Calu3 (cell line): ENCODE measurements at regions not wholly inside any gene's neighbourhood (a gene's known extent, or its start where the extent isn't known, plus 50 kb on each side); places are given as distances from the start of the nearest gene placed in this dataset.

Experiments used
- BruUV-seq: library from RNA; stranded (reverse); fragments of 400-500 nt; replicated peaks from 2 replicates; lab custom pipeline; 2021; lab: Mats Ljungman, UMichigan
- CTCF ChIA-PET: fragments of 300-600 bp; sonication (Branson Sonifier 250); formaldehyde crosslinking; loops from one replicate; lab custom pipeline; 2022; ENCODE audit warnings: antibody characterized with exemption; lab: Charles Lee
- DNase-seq: peaks from one replicate; pipeline ENCODE4 v3.0.0; 2022
- H3K27ac Mint-ChIP-seq: one replicate; pipeline ENCODE4 v1.8.0; 2022; ENCODE audit warnings: mixed read lengths; ENCODE audit not compliant: unreplicated experiment
- H3K27me3 Mint-ChIP-seq: one replicate; pipeline ENCODE4 v1.8.0; 2022; ENCODE audit warnings: mixed read lengths; ENCODE audit not compliant: unreplicated experiment
- H3K36me3 Mint-ChIP-seq: one replicate; pipeline ENCODE4 v1.8.0; 2022; ENCODE audit warnings: mild to moderate bottlenecking, moderate library complexity, mixed read lengths; ENCODE audit not compliant: insufficient read depth, unreplicated experiment
- H3K4me1 Mint-ChIP-seq: one replicate; pipeline ENCODE4 v1.8.0; 2022; ENCODE audit warnings: mild to moderate bottlenecking, low read depth, mixed read lengths; ENCODE audit not compliant: unreplicated experiment
- H3K4me3 Mint-ChIP-seq: one replicate; pipeline ENCODE4 v1.8.0; 2022; ENCODE audit warnings: mild to moderate bottlenecking, low read depth, moderate library complexity, mixed read lengths; ENCODE audit not compliant: unreplicated experiment
- H3K9me3 Mint-ChIP-seq: one replicate; pipeline ENCODE4 v1.8.0; 2022; ENCODE audit warnings: low read depth, mixed read lengths; ENCODE audit not compliant: unreplicated experiment
- CTCF ChIP-seq: fragments of 200-600 bp; IDR thresholded peaks from one replicate; pipeline ENCODE4 v1.8.0; 2022; ENCODE audit warnings: antibody characterized with exemption; ENCODE audit not compliant: unreplicated experiment
- intact Hi-C: fragments of 100-400 bp; cut with micrococcal nuclease; formaldehyde crosslinking; loops from one replicate; pipeline ENCODE4 v1.10.0; 2022; ENCODE audit not compliant: unreplicated experiment

DNA sequence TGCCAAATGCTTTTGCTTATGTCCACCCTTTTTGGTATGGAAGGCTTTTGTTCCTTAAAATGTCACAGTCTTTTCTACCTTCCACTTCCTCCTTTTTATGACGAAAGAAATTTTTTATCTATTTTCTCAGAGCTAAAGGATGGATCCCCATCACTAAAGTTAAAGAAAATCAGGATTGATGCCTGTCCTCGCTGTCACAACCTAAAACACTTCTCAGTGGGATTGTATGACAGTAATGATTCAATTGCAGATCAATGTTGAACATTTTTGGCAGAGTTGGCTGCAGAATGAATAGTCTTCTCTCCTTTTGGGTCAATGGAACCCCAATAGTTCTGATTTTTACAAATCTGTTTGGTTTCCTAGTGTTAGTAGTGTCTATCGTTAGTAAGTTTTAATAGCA, 549.8 kb upstream of the ROBO2 start:
- Mint-ChIP-seq H3K36me3 (no peaks in the 10 kb centered on the region), H3K27me3 (no peaks in the 10 kb centered on the region), H3K4me1 (no peaks in the 10 kb centered on the region), H3K4me3 (no peak overlapping the region), H3K27ac (no peak overlapping the region), H3K9me3 (peaks cover 5% of the 10 kb centered on the region)
- CTCF ChIA-PET: no interaction called here
- DNase-seq: no peak
- intact Hi-C loops: no loop called here
- no TSS peak for BruUV-seq
- TF ChIP-seq CTCF: no peak

DNA sequence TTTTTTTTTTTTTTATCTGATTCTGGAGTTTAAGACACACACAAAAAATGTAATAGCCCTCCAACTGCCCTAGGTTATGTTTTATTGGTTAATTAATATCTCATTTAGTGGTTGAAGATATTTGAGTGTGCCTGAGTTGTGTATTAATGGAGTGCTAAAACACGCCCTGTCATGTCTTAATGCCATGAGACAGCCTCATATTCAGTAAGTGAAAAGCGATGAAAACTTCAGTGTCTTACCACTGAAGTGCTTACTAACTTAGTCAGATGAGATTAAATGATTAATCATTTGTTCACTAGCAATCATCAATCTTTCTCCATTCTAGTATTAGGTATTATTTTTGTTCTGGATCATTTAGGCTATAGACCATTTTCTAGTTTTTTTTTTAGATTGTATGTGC, 544.7 kb upstream of the ROBO2 start:
- H3K4me1 Mint-ChIP-seq: no peaks in the 10 kb centered on the region
- DNase-seq: no peak
- H3K27ac Mint-ChIP-seq: no peak overlapping the region
- no peak overlapping the region for H3K4me3 Mint-ChIP-seq
- no TSS peak for BruUV-seq
- H3K9me3 Mint-ChIP-seq: peaks cover 2% of the 10 kb centered on the region
- intact Hi-C loops: no loop called here
- no peaks in the 10 kb centered on the region for H3K36me3 Mint-ChIP-seq
- H3K27me3 Mint-ChIP-seq: no peaks in the 10 kb centered on the region
- CTCF ChIA-PET: no interaction called here
- no peak for TF ChIP-seq CTCF

DNA sequence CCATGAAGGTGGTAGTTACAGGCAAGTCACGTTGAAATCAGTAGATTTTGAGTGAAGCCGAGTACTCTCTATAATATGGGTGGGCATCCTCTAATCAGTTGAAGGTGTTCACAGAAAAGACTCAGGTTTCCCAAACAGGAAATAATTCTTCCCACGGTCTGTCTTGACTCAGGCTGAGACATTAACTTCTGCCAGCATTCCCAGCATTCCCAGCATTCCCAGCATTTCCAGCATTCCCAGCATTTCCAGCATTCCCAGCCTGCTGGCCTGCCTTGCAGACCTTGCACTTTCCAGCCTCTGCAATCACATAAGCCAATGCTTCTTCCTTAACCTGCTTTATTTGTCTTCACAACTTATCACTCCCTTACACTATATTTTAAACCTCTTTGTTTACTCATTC, 542.3 kb upstream of the ROBO2 start:
- no peak for TF ChIP-seq CTCF
- no TSS peak for BruUV-seq
- no peak overlapping the region for H3K27ac Mint-ChIP-seq
- CTCF ChIA-PET: no interaction called here
- H3K4me1 Mint-ChIP-seq: no peaks in the 10 kb centered on the region
- peaks cover 2% of the 10 kb centered on the region for H3K9me3 Mint-ChIP-seq
- intact Hi-C loops: no loop called here
- H3K36me3 Mint-ChIP-seq: no peaks in the 10 kb centered on the region
- no peaks in the 10 kb centered on the region for H3K27me3 Mint-ChIP-seq
- H3K4me3 Mint-ChIP-seq: no peak overlapping the region
- DNase-seq: no peak

DNA sequence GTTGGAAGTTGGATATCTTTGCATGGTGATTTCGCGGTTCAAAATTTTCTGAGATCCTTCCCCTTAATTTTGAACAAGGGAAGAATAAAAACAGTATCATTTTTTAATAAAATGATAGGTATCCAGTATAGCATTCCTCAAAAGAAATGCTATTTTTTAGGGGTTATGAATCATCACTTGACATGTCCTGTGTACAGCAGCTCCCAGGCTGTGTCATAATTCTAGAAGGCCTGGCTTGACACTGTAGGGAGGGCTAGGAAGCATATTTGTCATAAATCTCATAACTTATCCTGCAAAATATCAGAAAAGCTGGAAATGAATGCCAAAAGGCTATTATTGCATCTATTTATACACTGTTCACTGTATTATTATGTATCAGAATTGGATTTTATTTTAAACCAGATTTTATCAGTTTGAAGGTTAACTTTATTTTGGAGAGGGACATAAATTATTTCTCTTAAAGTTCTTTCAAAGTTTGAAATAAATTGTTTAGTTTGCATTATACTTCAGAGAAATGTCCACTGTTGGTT, 539.1 kb upstream of the ROBO2 start:
- intact Hi-C loops: no loop called here
- H3K27me3 Mint-ChIP-seq: no peaks in the 10 kb centered on the region
- no peaks in the 10 kb centered on the region for H3K36me3 Mint-ChIP-seq
- no peak overlapping the region for H3K4me3 Mint-ChIP-seq
- no peak for DNase-seq
- no peaks in the 10 kb centered on the region for H3K4me1 Mint-ChIP-seq
- no TSS peak for BruUV-seq
- H3K27ac Mint-ChIP-seq: no peak overlapping the region
- TF ChIP-seq CTCF: no peak
- peaks cover 4% of the 10 kb centered on the region for H3K9me3 Mint-ChIP-seq
- CTCF ChIA-PET: no interaction called here
